Nephron (organoid): ENCODE measurements at regions not wholly inside any gene's neighbourhood (a gene's known extent, or its start where the extent isn't known, plus 50 kb on each side); places are given as distances from the start of the nearest gene placed in this dataset.

Experiments used
- H3K27ac Mint-ChIP-seq, 3 experiments: 2 replicates each; pipeline ENCODE4 v1.8.0; 2020; ENCODE audit warnings: mixed read lengths in 3 of 3, mild to moderate bottlenecking in 2 of 3, moderate library complexity in 1 of 3
- H3K27me3 Mint-ChIP-seq: 2 replicates; pipeline ENCODE4 v1.8.0; 2021; ENCODE audit warnings: low read depth, mild to moderate bottlenecking, moderate library complexity, mixed read lengths
- H3K36me3 Mint-ChIP-seq: 2 replicates; pipeline ENCODE4 v1.8.0; 2020; ENCODE audit warnings: low read depth, mixed read lengths
- H3K4me1 Mint-ChIP-seq: 2 replicates; pipeline ENCODE4 v1.8.0; 2020; ENCODE audit warnings: mixed read lengths
- H3K4me3 Mint-ChIP-seq, 3 experiments: 2 replicates each; pipeline ENCODE4 v1.8.0; 2020; ENCODE audit warnings: mild to moderate bottlenecking in 3 of 3, mixed read lengths in 3 of 3, moderate library complexity in 2 of 3
- H3K9me3 Mint-ChIP-seq: 2 replicates; pipeline ENCODE4 v1.8.0; 2020; ENCODE audit warnings: mixed read lengths
- TF ChIP-seq, protein P1 (sequence below), 3 experiments: fragments of 200-600 bp; sonication (generic); IDR thresholded peaks; one replicate each; pipeline ENCODE4 v1.5.0; 2021; ENCODE audit warnings: antibody characterized with exemption in 3 of 3; ENCODE audit not compliant: unreplicated experiment in 3 of 3

DNA sequence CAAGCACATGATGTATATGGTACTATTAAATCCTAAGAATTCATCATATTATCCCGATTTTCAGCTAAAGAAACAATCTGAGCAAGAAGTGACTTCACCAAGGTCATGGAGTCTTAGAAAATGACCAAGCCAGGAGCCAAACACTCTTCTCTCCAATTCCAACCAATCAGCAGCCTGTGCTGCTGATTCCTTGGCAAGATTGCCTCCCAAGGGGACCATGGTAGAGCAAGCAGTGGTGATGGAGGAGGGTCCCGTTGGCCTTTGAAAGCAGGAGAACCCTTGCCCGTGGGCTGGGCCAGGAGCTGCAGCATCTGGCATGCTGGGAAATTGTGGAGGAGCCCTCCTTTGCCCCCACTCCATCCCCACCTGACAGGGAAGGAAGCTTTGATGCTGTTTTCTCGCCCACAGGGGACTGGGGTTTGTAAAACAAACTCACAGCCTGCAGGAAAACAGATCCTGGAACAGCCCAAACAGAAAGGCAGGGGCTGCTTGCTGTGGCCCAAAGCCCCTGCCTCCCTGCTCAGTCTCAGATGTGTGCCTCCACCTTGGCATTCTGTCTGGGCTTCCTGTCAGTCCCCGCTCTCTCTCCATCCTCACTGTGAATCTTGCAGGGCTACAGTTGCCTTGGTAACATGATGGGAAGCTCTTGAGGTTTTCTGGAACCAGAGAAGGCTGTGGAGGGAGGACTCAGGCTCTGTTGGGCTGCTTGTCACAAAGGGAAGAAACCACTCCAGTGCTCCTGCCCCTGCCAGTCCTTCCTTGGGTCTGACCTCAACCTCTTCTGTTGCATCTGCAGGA, 70.8 kb upstream of the HSPA9 start:
- Mint-ChIP-seq H3K4me1 (peaks cover 72% of the 10 kb centered on the region), H3K27ac (peak overlapping the region; percentile 27 to 77 (median 52)), H3K4me3 (peak overlapping the region in 1 of 3 experiments; percentile 14), H3K9me3 (no peaks in the 10 kb centered on the region), H3K27me3 (peaks cover 6% of the 10 kb centered on the region), H3K36me3 (no peaks in the 10 kb centered on the region)
- TF ChIP-seq, protein P1, sequence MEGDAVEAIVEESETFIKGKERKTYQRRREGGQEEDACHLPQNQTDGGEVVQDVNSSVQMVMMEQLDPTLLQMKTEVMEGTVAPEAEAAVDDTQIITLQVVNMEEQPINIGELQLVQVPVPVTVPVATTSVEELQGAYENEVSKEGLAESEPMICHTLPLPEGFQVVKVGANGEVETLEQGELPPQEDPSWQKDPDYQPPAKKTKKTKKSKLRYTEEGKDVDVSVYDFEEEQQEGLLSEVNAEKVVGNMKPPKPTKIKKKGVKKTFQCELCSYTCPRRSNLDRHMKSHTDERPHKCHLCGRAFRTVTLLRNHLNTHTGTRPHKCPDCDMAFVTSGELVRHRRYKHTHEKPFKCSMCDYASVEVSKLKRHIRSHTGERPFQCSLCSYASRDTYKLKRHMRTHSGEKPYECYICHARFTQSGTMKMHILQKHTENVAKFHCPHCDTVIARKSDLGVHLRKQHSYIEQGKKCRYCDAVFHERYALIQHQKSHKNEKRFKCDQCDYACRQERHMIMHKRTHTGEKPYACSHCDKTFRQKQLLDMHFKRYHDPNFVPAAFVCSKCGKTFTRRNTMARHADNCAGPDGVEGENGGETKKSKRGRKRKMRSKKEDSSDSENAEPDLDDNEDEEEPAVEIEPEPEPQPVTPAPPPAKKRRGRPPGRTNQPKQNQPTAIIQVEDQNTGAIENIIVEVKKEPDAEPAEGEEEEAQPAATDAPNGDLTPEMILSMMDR (IDR thresholded peaks at IDR 0.05; ENCODE audit: unreplicated experiment in 3 of 3): no peak

DNA sequence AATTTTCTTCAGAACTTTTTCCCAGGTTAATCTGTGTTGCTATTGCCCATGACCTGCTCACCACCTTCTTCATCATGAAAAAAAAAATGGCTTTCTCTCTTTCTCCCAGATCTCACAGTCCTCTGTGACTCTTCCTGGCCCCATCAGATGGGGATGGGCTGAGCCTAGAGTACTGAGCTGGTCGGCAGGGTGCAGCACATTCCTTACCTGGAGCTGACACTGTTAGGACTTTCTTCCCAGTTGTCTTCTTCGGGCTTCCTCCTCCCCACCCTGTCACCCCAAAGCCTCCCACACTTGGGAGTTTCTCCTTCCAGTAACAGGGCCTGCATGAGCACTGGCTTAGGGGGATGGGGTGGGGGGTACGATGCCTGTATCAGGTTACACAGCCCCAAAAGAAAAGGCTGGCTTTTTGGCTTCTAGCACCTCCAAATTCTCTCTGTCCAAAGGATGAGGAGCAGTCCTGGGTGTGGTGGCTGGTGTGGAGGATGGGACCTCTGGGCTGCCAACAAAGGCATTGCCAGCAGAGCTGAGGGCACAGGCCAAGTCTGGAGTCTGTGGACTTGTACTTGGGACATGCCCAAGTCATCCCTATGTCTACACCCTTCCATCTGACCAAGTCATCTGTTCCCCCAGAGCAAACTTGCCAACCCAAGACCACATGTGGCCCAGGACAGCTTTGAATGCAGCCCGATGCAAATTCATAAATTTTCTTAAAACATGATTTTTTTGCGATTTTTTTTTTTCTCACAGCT, 68.0 kb upstream of the HSPA9 start:
- Mint-ChIP-seq H3K9me3 (no peaks in the 10 kb centered on the region), H3K36me3 (no peaks in the 10 kb centered on the region), H3K27me3 (peaks cover 6% of the 10 kb centered on the region), H3K4me3 (no peak overlapping the region), H3K27ac (peak overlapping the region in 1 of 3 experiments; percentile 78), H3K4me1 (peaks cover 74% of the 10 kb centered on the region)
- TF ChIP-seq, protein P1 (IDR thresholded peaks at IDR 0.05; ENCODE audit: unreplicated experiment in 3 of 3): no peak

DNA sequence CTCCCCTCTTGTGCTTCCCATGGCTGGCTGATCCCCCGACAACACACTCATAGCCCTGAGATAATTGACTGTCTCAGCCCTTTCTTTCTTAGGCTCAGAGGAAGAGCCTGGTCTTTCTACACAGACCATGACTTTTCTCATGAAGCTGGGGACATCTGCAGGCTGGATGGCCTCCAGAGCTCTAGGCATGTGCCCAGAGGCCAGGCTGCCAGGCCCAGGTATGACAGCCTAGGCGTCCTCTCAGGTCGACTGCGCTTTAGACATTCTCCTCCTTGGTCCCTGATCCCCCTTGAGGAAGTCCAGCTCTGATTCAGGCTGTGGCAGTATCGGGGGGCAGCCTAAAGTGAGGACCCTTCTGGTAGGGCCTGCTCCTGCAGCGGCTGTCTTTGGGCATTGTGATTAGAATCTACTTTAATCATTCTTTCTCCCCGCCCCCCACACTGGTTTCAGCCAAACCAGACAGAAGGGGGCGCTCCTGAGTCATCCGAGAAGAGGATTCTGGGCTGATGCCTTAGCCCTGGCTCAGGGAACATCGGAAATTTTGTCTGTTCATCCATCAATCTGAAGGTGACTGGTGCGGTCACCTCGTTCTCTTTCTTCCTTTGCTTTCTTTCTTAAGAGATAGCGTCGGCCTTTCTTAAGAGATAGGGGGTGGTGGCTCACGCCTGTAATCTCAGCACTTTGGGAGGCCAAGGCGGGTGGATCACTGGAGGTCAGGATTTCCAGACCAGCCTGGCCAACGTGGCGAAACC, 66.5 kb upstream of the HSPA9 start:
- peak overlapping the region in 2 of 3 experiments; percentile 77 to 86 for H3K27ac Mint-ChIP-seq
- peaks cover 66% of the 10 kb centered on the region for H3K4me1 Mint-ChIP-seq
- no peaks in the 10 kb centered on the region for H3K9me3 Mint-ChIP-seq
- peaks cover 6% of the 10 kb centered on the region for H3K27me3 Mint-ChIP-seq
- H3K36me3 Mint-ChIP-seq: no peaks in the 10 kb centered on the region
- TF ChIP-seq, protein P1 (IDR thresholded peaks at IDR 0.05; ENCODE audit: unreplicated experiment in 3 of 3): peak; percentile 60 to 77 (median 64)
- H3K4me3 Mint-ChIP-seq: peak overlapping the region in 1 of 3 experiments; percentile 16

DNA sequence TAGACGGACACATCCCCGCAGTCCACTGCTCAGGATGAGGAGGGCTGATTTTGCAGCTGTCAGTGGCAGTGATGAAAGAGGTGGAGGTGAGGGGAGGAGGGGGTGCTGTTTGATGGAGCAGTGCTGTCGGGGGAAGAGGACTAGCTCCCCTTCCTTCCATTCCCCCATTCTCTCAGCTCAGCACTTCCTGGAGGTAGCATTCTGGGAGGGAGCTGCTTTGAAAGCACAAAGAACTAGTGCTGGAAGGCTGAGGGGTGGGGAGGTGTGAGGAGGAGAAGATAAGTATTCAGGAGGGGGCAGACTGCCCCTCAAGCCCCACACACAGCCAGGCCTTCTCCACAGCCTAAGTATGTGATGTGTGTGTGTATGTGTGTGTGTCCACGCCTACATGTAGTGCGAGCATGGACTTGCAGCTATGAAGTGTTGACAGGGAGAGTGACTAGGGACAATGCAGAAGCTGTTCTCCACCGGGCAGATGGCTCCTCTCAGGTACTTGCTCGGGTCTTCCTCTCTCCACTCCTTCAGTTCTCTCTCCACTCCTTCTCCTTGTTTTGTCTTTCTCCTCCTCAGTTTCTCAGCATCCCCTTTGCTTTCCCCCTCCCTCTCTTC, 65.5 kb upstream of the HSPA9 start:
- Mint-ChIP-seq H3K4me3 (no peak overlapping the region), H3K27me3 (peaks cover 6% of the 10 kb centered on the region), H3K27ac (peak overlapping the region; percentile 63 to 90 (median 86)), H3K4me1 (peaks cover 63% of the 10 kb centered on the region), H3K36me3 (no peaks in the 10 kb centered on the region), H3K9me3 (no peaks in the 10 kb centered on the region)
- TF ChIP-seq, protein P1 (IDR thresholded peaks at IDR 0.05; ENCODE audit: unreplicated experiment in 3 of 3): no peak

DNA sequence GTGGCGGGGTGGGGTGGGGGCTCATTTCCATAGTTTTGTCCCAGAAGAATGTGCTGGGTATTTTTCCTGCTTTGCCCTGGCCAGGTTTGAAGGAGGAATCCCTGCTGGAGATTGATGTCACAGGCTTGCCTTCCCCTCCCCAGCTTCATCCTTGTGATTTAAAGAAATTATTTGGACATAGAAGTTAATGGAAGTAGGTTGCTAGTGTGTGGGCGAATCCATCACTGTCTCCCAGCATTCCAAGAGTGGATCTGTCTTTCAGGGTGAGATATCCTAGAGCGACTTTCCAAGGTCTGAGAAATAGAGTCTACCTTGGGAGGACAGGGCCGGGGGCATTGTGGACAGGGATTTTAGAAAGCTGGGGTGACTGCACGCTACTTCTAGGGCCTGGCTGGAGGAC, 64.9 kb upstream of the HSPA9 start:
- no peaks in the 10 kb centered on the region for H3K36me3 Mint-ChIP-seq
- peaks cover 66% of the 10 kb centered on the region for H3K4me1 Mint-ChIP-seq
- peak overlapping the region in 1 of 3 experiments; percentile 5 for H3K4me3 Mint-ChIP-seq
- peak overlapping the region; percentile 63 to 90 (median 86) for H3K27ac Mint-ChIP-seq
- H3K9me3 Mint-ChIP-seq: no peaks in the 10 kb centered on the region
- peaks cover 6% of the 10 kb centered on the region for H3K27me3 Mint-ChIP-seq
- TF ChIP-seq, protein P1 (IDR thresholded peaks at IDR 0.05; ENCODE audit: unreplicated experiment in 3 of 3): no peak
